ENCODE measurements at regions not wholly inside any gene's neighbourhood (a gene's known extent, or its start where the extent isn't known, plus 50 kb on each side); places are given as distances from the start of the nearest gene placed in this dataset.

DNA sequence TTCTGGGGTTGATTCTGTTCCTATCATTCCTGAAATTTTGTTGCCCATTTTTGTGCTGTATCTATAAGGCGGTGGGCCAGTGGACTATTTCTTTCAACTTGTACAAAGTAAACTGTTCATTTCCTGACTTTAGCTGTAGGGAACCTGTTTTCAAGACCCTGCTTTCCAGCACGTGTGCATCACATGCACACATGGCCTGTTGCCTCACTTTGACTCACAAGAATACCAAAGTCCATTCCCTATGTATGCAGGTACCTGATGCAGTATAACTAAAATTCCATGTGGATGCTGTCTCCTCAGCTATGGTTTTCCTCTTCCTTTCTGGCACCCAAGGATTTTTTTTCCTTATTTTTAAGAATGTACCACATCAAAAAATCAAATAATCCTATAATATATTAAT is 284.1 kb upstream of the MANEA start:
- intact Hi-C loops (cut with DNase I, micrococcal nuclease): no loop called here

DNA sequence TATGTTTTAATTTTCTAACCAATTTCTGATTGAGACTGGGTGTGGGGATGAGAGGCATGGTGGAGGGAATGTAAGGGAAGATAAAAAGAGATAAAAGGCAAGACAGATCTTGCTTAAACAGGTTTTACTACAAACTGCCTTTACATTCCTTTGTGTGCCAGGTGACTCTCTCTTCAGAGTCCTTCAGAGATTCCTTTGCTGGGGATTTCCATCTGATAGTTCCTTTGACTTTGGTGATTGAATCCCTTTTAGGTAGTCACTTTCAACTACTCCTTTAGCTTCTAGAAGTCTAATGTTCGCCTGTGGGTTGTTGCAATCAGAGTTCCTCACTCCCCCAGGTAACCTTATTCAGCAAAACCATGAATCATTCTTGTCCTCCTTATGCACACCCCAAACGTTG is 283.3 kb upstream of the MANEA start:
- ATAC-seq (no peak), DNase-seq (no peak)
- intact Hi-C loops (cut with DNase I, micrococcal nuclease): no loop called here

More for the DNA sequence above, 284.1 kb upstream of the MANEA start:
- DNase-seq: no peak
- ATAC-seq: no peak

DNA sequence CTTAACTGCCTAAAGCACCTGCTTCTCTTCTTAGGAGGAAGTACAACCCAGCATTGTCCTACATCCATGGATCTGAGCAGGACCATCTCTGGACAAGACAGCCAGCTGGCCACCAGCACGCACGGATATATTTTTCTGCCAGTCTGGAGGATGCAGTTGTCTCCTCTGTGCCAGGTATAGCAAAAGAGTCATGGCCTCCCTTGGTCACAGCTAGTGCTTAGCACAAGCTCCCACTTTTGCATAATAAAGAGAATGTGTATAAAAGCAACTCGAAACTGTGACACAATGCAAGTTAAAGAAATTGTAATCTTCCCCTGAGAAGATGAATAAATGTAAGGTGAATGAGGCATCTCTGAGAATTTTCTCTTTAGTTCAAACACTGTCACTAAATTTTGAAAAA is 267.8 kb upstream of the MANEA start:
- ATAC-seq (no peak), DNase-seq (no peak)
- intact Hi-C loops (cut with DNase I, micrococcal nuclease): no loop called here

DNA sequence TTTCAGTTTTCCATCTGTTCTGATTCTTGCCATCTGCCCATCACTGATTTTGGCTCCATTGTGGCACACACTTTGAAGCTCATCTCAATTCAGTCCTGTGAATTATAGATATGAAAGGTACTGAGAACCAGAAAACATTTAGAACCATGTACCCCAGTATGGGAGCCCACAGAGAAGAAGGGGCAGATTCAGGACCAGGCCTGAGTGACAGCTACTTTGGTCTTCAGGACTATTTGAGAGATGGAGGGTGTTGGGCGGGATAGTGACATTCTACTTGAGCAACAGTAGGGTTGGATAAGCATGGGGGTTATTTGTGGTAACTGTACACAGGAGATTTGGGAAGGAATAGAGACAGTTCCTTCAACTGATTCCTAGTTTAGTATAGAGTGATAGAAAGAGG is 259.2 kb upstream of the MANEA start:
- ATAC-seq (no peak), DNase-seq (no peak)
- intact Hi-C loops (cut with DNase I, micrococcal nuclease): no loop called here

DNA sequence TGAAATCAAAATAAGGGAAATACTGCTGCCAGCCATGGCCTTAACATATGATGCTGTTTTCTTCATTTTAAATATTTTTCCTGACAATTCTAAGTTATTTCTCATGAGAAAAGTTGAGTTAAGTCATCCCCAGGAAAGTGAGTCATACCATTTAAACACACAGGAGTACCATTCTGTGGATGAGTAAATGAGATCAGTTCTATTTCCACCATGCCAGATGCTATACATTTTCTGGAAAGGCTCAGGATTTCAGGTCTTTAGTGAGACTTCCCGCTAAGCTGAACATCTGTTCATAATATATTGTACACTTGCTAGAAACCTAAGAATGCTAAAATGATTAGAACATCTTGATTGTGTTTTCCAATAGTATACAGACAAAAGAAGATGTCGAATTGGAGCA is 256.2 kb upstream of the MANEA start:
- intact Hi-C loops (cut with DNase I, micrococcal nuclease): no loop called here
- ATAC-seq (no peak), DNase-seq (no peak)

DNA sequence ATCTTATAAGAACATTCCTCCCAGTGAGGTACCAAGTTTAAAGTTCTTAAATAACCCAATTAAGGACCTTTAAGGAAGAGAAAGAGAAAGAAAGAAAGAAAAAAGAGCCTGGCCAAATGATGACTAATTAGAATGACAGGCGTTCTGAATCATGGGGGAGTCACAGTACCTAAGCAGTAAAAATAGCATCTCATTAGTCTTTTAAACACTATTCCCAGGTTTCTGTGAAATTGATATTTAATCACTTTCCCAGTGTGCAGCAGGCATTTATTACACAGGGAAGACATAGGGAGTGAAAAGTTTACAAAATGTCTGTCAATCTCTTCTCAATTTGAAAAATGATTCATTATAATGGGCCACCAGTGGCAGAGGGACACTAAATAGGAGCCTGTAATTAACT is 251.4 kb upstream of the MANEA start:
- ATAC-seq: no peak
- no peak for DNase-seq
- intact Hi-C loops (cut with DNase I, micrococcal nuclease): no loop called here

DNA sequence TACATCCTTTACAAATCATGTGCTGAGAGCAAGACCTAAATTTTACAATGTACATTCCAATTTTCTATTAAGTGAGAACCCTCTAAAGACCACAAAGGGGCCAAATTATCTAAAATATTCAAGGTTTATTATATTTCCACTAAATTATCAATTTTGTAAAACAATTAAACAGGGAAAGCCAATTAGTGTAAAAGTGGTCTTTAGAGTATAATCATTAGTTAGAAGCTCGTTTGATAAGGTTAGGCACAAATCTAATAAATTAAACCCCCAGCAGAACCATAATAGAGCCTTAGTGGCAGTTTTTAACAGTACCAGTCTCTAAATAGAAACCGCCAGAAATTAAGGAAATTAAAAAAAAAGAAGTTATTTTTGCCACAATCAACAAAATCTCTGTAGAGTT is 249.1 kb upstream of the MANEA start:
- ATAC-seq (no peak), DNase-seq (no peak)
- intact Hi-C loops (cut with DNase I, micrococcal nuclease): no loop called here

DNA sequence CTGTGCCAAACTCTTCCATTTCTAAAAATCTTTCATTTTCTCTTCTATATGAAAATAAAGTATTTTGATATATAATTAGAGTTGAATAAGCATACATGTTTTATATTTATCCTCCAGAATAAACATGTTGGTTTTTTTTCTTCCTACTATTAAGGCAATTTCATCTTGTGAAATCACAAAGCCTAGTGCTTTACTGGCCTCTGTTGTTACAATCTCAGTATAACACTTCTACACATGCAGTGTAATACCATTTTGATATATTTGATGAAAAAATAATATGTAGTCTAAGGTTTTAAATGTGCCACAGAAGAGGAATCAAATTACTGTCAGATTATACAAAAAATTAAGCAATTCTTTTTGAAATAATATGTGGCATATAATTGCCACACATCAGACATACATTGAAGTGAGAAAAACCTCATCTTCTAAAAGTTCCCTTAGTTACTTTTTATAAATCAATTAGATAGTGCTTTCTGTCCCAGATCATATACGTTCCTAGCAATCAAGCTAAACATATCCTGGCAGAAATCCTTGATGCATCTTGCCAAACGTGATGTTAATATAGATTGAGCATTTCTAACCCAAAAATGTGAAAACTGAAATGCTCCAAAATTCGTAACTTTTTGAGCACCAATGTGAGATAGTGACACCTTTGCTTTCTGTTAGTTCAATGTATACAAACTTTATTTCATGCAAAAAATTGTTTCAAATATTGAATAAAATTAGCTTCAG is 225.1 kb upstream of the MANEA start:
- no peak for ATAC-seq
- intact Hi-C loops (cut with DNase I, micrococcal nuclease): no loop called here
- no peak for DNase-seq

DNA sequence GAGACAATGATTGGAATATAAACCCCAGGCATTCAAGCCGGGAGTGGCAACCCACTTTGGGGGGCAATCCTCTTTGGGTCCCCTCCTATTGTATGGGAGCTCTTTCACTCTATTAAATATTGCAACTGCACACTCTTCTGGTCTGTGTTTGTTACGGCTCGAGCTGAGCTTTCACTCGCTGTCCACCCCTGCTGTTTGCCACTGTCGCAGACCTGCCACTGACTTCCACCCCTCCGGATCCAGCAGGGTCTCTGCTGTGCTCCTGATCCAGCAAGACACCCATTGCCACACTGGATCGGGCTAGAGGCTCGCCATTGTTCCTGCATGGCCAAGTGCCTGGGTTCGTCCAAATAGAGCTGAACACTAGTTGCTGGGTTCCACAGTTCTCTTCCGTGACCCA is 222.8 kb upstream of the MANEA start:
- intact Hi-C loops (cut with DNase I, micrococcal nuclease): no loop called here
- ATAC-seq: no peak

DNA sequence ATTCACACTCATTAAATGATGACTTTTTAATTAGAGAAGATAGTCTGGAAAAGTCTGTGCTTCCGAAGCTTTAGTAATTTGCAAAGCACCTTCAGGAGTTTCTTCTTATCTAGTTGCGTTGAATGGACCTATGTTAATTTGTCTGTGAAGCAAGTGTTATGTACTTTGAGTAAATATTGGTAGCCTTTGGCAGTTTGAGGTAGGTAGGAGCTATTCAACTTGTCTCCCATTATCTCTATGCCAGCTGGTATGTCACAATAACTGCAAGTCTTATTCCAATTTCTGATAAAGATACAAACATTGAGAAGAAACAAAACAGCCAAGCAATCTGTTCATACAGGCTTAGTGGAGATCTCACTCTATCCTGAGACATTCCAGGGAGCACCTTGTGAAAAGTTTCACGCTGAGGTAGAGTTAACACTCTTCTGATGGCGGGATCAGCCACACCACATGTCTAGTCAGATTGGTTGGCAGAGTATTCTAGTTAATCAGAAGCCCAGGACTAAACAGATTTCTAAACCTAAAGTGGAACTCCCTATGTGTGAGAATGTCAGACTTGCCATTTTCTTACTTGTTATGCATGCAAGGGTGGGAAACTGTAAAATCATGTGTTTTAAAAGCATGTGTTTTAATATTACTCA is 219.8 kb upstream of the MANEA start:
- intact Hi-C loops (cut with DNase I, micrococcal nuclease): no loop called here
- no peak for ATAC-seq
- no peak for DNase-seq

More for the DNA sequence above, 222.8 kb upstream of the MANEA start:
- DNase-seq: no peak

DNA sequence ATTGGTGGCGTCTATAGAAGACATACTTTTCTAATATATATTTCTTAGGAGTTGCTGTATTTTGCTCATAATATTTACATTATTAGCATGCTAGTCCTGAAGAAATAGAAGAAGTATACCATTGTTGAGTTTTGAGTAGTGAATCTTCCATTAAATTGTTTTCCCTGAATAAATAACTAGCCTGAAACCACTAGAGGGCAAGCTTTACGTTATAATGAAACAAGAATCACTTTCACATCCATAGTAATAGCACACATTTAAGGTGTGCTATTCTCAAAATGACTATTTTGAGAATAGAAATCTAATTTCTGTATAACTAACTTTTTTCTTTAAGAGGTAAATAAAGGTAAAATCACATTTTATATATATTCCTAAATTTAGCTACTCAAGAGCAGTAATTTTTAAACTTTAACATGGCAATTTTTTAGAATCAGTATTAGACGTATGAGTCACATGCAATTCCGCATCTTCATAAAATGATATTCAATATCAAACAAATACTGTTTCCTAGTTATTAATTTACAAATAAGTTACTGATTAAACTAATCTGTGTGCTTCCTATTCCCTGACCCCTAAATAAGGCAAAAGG is 213.2 kb upstream of the MANEA start:
- ATAC-seq: no peak
- no peak for DNase-seq
- intact Hi-C loops (cut with DNase I, micrococcal nuclease): no loop called here

DNA sequence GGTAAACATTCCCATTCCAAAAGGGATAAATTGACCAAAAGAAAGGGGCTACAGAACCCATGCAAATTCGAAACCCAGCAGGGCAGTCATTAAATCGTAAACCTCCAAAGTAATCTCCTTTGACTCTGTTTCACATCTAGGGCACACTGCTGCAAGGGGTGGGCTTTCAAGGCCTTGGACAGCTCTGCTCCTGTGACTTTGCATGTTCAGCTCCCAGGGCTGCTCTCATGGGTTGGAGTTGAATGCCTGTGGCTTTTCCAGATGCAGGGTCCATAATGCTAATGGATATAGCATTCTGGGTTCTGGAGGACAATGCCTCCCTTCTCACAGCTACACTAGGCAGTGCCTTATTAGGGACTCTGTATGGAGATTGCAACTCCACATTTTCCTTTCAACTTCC is 211.9 kb upstream of the MANEA start:
- intact Hi-C loops (cut with DNase I, micrococcal nuclease): no loop called here
- DNase-seq (no peak), ATAC-seq (no peak)

DNA sequence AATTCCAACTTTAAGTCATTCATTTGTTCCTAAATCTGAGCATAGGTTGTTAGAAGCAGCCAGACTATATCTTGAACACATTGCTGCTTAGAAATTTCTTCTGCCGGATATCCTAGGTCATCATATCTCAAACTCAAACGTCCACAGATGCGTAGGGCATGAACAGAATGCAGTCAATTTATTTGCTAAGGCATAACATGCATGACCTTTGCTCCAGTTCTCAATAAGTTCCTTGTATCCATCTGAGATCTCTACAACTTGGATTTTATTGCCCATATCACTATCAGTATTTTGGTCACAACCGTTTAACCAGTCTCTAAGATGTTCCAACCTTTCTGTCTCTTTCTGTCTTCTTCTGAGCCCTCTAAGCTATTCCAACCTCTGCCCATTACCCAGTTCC is 210.9 kb upstream of the MANEA start:
- DNase-seq (no peak), ATAC-seq (peak; percentile 69)
- intact Hi-C loops (cut with DNase I, micrococcal nuclease): no loop called here

DNA sequence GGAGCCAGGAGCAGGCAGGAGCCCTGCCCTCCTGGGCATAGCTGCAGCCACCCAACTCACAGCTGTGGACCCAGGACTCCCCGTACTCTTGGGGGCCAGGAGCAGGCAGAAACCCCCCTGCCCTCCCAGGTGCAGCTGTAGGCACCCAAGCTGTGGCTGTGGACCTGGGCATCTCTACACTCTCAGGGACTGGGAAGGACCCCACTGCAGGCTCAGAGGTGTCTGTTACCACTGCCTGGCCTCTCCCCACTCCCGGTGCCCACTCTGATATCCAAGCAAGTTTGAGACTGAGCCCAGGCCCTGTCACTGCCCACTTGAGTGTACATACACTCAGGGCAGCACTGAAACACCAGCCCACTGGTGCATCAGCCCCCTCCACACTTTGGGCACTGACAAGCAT is 193.5 kb upstream of the MANEA start:
- intact Hi-C loops (cut with DNase I, micrococcal nuclease): no loop called here
- DNase-seq (no peak), ATAC-seq (no peak)

DNA sequence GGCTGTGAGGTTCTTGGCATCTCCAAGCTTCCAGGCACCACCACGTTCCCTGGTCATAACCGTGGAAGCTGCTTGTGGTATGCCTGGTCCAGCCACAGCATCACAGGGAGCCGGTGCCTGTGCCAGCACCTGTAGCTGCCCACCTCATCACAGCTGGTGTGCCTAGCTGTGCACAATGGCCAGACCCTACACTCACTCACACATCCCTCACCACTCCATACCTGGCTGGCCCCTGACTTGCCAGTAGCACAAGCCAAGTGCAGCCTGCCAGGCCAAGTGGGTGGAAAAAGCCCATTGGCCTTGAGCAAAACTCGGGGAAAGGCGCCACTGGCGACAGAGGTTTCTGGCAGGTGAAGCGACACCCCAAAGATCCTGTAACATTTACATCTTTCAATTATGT is 192.3 kb upstream of the MANEA start:
- no peak for ATAC-seq
- intact Hi-C loops (cut with DNase I, micrococcal nuclease): no loop called here
- no peak for DNase-seq

DNA sequence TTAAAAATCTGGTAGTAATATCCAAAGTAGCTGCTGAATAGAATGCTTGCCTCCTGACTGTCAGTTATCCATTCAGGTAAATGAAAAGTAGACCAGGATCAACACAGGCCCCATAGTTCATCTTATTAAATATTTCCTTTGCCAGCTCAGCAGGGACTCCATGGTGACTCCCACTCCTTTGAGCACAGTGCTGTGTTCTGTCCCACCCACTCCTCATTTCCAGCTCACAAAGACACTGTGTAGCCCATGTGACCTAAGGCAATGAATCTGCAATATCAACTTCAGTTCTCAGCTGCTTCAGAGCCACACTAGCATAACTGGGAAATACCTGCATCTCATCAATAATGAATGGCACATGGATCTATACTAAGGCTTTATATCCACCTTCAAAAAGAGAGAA is 189.5 kb upstream of the MANEA start:
- no peak for ATAC-seq

DNA sequence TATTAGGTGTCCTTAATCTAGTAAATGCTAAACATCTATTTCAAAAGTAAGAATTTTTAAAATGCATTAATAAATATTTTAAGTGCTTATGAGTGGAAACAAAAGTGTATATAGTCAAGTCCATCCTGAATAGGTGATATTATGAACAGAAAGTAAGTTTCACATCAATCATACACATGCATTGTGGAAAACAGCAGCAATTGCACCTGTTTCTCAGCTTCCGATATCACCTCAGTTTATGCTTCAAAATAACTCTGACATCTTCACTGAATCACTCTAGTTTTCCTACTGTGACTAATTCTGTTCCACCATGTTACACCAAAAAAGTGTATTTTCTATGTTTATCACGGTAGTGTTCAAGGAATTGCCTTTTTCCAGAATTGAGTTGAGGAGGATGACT is 172.6 kb upstream of the MANEA start:
- no peak for DNase-seq
- intact Hi-C loops (cut with DNase I, micrococcal nuclease): no loop called here
- no peak for ATAC-seq

More for the DNA sequence above, 189.5 kb upstream of the MANEA start:
- no peak for DNase-seq
- intact Hi-C loops (cut with DNase I, micrococcal nuclease): no loop called here

DNA sequence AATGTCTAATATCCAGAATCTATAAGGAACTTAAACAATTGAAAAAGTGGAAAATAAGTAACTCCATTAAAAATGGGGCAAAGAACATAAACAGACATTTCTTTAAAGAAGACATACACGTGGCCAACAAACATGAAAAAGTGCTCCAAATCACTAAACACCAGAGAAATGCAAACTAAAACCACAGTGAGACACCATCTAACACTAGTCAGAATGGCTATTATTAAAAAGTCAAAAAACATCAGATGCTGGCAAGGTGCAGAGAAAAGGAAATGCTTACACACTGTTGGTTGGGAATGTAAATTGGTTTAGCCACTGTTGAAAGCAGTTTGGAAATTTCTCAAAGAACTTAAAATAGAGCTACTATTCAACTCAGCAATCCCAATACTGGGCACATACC is 169.2 kb upstream of the MANEA start:
- DNase-seq: no peak
- intact Hi-C loops (cut with DNase I, micrococcal nuclease): no loop called here
- ATAC-seq: no peak

DNA sequence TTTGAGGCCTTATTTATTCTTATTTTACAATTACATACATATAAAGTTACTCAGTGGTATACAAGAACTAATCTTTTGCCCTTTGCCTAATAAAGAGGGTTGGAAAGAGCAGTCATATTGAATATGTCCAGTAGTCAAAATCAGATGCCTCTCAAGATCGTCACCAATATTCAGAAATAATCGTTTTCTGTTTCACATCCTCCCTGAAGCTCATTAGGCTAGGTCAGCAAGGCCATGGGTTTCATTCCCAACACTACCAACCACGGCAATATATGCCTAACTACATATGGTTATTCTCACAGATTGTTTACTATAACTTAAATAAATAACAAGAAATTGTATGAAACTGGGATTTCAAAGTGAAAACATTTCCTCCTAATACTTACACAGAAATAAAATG is 167.2 kb upstream of the MANEA start:
- intact Hi-C loops (cut with DNase I, micrococcal nuclease): no loop called here
- ATAC-seq (no peak), DNase-seq (no peak)

DNA sequence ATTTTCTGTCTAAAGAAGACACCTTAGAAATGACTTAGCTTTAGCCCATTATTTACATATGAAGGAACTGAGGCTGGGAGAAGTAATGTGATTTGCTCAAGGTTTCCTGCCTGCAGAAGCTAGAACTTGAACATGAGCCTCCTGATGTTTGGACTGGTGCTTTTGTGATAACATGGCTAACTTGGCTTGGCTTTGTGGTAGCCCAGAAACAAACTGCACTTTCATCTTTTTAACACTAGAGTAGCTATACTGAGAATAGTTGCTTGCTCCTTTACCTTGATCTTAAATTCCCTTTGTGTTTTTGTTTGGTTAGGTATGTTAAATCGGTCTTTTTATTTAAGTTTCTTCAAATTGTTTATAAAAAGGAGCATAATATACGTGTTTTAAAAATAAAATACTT is 163.5 kb upstream of the MANEA start:
- intact Hi-C loops (cut with DNase I, micrococcal nuclease): no loop called here
- DNase-seq: no peak
- no peak for ATAC-seq

DNA sequence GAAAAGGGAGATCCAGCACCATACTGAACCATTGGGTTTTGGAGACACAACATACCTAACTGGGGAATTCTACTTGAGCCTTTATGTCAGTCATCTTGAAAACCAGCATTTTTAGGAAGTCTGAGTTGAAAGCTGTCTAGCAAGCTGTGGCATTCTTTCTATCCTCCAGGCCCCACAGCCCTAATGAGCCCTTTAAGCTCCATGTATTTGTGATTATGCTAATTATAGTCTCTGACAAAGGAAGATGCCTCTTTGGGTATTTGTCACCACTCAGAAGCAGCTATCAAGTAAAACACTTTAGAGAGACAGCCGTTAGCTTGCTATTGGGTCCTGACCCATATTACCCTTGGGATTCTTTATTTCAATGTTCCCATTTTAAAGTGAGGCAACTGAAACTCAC is 159.5 kb upstream of the MANEA start:
- ATAC-seq: no peak
- no peak for DNase-seq
- intact Hi-C loops (cut with DNase I, micrococcal nuclease): no loop called here
